ENCODE measurements at regions not wholly inside any gene's neighbourhood (a gene's known extent, or its start where the extent isn't known, plus 50 kb on each side); places are given as distances from the start of the nearest gene placed in this dataset.

- TF ChIP-seq, protein P1, sequence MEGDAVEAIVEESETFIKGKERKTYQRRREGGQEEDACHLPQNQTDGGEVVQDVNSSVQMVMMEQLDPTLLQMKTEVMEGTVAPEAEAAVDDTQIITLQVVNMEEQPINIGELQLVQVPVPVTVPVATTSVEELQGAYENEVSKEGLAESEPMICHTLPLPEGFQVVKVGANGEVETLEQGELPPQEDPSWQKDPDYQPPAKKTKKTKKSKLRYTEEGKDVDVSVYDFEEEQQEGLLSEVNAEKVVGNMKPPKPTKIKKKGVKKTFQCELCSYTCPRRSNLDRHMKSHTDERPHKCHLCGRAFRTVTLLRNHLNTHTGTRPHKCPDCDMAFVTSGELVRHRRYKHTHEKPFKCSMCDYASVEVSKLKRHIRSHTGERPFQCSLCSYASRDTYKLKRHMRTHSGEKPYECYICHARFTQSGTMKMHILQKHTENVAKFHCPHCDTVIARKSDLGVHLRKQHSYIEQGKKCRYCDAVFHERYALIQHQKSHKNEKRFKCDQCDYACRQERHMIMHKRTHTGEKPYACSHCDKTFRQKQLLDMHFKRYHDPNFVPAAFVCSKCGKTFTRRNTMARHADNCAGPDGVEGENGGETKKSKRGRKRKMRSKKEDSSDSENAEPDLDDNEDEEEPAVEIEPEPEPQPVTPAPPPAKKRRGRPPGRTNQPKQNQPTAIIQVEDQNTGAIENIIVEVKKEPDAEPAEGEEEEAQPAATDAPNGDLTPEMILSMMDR (IDR thresholded peaks at IDR 0.05), result no peak
- Histone ChIP-seq H3K27me3 (ENCODE audit: low read depth) (no peaks in the 10 kb centered on the region), H3K9me3 (no peaks in the 10 kb centered on the region), H3K4me3 (no peak overlapping the region), H3K4me1 (no peaks in the 10 kb centered on the region), H3K36me3 (no peaks in the 10 kb centered on the region), H3K27ac (no peak overlapping the region)
- no peak for ATAC-seq
- no peak for DNase-seq
- intact Hi-C loops (cut with DNase I), result no loop called here
These were observed 202.7 kb downstream of the EDEM1 start for GRCh38 chr3:5390221-5390620.

- no peak for DNase-seq
- Histone ChIP-seq H3K36me3 (no peaks in the 10 kb centered on the region), H3K27me3 (ENCODE audit: low read depth) (no peaks in the 10 kb centered on the region), H3K4me3 (no peak overlapping the region), H3K9me3 (no peaks in the 10 kb centered on the region), H3K4me1 (no peaks in the 10 kb centered on the region), H3K27ac (no peak overlapping the region)
- intact Hi-C loops (cut with DNase I), result no loop called here
- TF ChIP-seq, protein P1 (IDR thresholded peaks at IDR 0.05), result no peak
- ATAC-seq, result no peak
These were observed 203.6 kb downstream of the EDEM1 start for GRCh38 chr3:5390936-5391625.

- TF ChIP-seq, protein P1 (IDR thresholded peaks at IDR 0.05), result no peak
- no peaks in the 10 kb centered on the region for H3K36me3 ChIP-seq
- DNase-seq (no peak), ATAC-seq (peak in 1 of 2 donors; percentile 27)
- H3K4me3 ChIP-seq, result no peak overlapping the region
- no peaks in the 10 kb centered on the region for H3K9me3 ChIP-seq
- no peaks in the 10 kb centered on the region for H3K4me1 ChIP-seq
- intact Hi-C loops (cut with DNase I), result no loop called here
- H3K27me3 ChIP-seq (ENCODE audit: low read depth), result no peaks in the 10 kb centered on the region
- H3K27ac ChIP-seq, result no peak overlapping the region
These were observed 213.5 kb downstream of the EDEM1 start for GRCh38 chr3:5401002-5401401.

DNA sequence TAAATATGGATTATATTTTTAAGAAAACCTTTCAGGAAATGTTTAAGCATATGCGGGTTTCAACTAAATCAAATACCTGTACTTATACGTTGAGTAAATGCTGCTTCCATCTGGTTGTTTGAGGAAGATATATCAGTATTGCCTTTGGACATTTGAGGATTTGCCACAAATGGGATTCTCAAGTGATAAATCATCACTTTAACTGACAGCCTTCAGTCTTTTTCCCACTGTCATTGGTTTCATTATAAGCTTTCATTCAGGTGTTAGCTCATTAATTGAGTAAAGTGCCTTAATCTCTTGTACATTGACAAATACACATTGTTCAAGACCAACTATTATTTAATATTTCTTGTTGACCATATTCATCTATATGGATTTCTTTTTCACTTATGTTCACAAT, 217.2 kb downstream of the EDEM1 start:
- intact Hi-C loops (cut with DNase I), result no loop called here
- H3K4me1 ChIP-seq, result no peaks in the 10 kb centered on the region
- H3K27me3 ChIP-seq (ENCODE audit: low read depth), result no peaks in the 10 kb centered on the region
- no peak overlapping the region for H3K4me3 ChIP-seq
- H3K9me3 ChIP-seq, result no peaks in the 10 kb centered on the region
- TF ChIP-seq, protein P1 (IDR thresholded peaks at IDR 0.05), result no peak
- no peak overlapping the region for H3K27ac ChIP-seq
- no peak for ATAC-seq
- no peak for DNase-seq
- no peaks in the 10 kb centered on the region for H3K36me3 ChIP-seq

DNA sequence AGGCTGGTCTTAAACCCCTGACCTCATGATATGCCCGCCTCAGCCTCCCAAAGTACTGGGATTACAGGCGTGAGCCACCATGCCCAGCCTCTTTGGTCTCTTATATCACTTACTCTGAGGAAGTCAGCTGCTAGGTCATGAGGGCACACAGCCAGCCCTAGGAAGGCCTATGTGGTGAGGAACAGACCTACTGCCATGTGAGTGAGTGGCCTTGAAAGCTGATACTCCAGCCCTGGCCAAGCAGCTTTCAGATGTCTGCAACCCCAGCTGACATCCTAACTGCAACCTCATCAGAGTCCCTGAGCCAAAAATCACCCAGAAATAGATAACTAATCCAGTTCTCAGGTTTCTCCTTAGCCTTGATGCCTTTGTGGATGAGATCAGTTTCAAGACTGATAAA, 224.3 kb downstream of the EDEM1 start:
- no peaks in the 10 kb centered on the region for H3K4me1 ChIP-seq
- H3K4me3 ChIP-seq, result no peak overlapping the region
- DNase-seq (no peak), ATAC-seq (no peak)
- H3K27ac ChIP-seq, result no peak overlapping the region
- H3K27me3 ChIP-seq (ENCODE audit: low read depth), result no peaks in the 10 kb centered on the region
- H3K36me3 ChIP-seq, result no peaks in the 10 kb centered on the region
- H3K9me3 ChIP-seq, result no peaks in the 10 kb centered on the region
- TF ChIP-seq, protein P1 (IDR thresholded peaks at IDR 0.05), result no peak
- intact Hi-C loops (cut with DNase I), result no loop called here
